Ovary (tissue), 3 donors: ENCODE measurements at regions not wholly inside any gene's neighbourhood (a gene's known extent, or its start where the extent isn't known, plus 50 kb on each side); places are given as distances from the start of the nearest gene placed in this dataset.

ENCODE experiments used
- POLR2A ChIP-seq: fragments of 450-650 bp; IDR thresholded peaks from one replicate; pipeline ENCODE4 v1.6.1; 2017; ENCODE audit warnings: antibody characterized with exemption, mild to moderate bottlenecking, moderate library complexity
- TF ChIP-seq, protein P1 (sequence below), 3 donors: fragments of 450-650 bp in 2 of 3; fragments of 200-600 bp in 1 of 3; IDR thresholded peaks; one replicate each; pipeline versions ENCODE4 v1.5.1 to v1.8.0; 2016 to 2022; ENCODE audit warnings: antibody characterized with exemption in 3 of 3, mild to moderate bottlenecking in 1 of 3
- donor health status: DM: no; HTN: no; CAD: no.

DNA sequence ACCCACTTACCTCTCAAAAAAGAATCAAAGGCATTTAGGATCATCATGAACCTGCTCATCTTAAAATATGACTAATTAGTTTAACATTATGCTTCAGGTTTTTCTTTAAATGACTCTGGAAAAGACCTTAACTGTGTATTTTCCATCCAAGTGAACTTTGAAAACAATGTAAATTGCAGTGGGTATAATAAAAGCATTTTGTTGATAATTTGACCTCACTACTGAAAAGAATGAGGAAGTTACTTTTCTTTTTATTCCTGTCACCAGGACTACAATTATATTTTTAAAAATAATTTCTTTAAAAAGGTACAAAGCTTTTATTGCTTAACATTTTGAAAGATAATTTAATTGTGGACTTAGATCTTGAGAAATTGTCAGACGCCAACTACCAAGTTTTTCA, 249.9 kb downstream of the ALX1 start:
- TF ChIP-seq, protein P1, sequence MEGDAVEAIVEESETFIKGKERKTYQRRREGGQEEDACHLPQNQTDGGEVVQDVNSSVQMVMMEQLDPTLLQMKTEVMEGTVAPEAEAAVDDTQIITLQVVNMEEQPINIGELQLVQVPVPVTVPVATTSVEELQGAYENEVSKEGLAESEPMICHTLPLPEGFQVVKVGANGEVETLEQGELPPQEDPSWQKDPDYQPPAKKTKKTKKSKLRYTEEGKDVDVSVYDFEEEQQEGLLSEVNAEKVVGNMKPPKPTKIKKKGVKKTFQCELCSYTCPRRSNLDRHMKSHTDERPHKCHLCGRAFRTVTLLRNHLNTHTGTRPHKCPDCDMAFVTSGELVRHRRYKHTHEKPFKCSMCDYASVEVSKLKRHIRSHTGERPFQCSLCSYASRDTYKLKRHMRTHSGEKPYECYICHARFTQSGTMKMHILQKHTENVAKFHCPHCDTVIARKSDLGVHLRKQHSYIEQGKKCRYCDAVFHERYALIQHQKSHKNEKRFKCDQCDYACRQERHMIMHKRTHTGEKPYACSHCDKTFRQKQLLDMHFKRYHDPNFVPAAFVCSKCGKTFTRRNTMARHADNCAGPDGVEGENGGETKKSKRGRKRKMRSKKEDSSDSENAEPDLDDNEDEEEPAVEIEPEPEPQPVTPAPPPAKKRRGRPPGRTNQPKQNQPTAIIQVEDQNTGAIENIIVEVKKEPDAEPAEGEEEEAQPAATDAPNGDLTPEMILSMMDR (IDR thresholded peaks at IDR 0.05) = no peak
- TF ChIP-seq POLR2A = no peak
